B cell (primary cell): ENCODE measurements at regions not wholly inside any gene's neighbourhood (a gene's known extent, or its start where the extent isn't known, plus 50 kb on each side); places are given as distances from the start of the nearest gene placed in this dataset.

Experiments
- ATAC-seq: fragments of 200-7000 bp; cut with Tn5 transposase; one replicate; pipeline ENCODE4 v1.10.0; 2021; ENCODE audit warnings: low read depth, mild to moderate bottlenecking, moderate number of reproducible peaks, moderate library complexity
- CTCF ChIA-PET: fragments of 350-600 bp; sonication (Branson Sonifier 250); formaldehyde crosslinking; loops from one replicate; lab custom pipeline; 2021; ENCODE audit warnings: antibody characterized with exemption, inconsistent platforms; lab: Charles Lee
- POLR2A ChIA-PET: fragments of 350-600 bp; sonication (Branson Sonifier 250); formaldehyde crosslinking; loops from one replicate; lab custom pipeline; 2021; ENCODE audit warnings: antibody characterized with exemption; lab: Charles Lee
- DNase-seq: peaks from one replicate; pipeline ENCODE4 v3.0.0; 2013
- H2AFZ ChIP-seq: 2 replicates; pipeline ENCODE4 v1.6.1; 2012; ENCODE audit warnings: mild to moderate bottlenecking, low read depth, low read length; ENCODE audit not compliant: insufficient read depth, poor library complexity, severe bottlenecking
- H3K27ac ChIP-seq, 2 donors: 1 replicate in 1 of 2; 2 replicates in 1 of 2; pipeline ENCODE4 v1.5.1; 2012 to 2013; ENCODE audit warnings: low read length in 2 of 2, mild to moderate bottlenecking in 2 of 2, moderate library complexity in 1 of 2
- H3K27me3 ChIP-seq, 4 experiments: fragments of 200-600 bp in 1 of 4; sonication (generic) in 1 of 4; replicated peaks in 1 of 4; 1 replicate in 2 of 4; 2 replicates in 2 of 4; pipeline versions ENCODE4 v1.6.1 to v1.7.0; 2013 to 2016; ENCODE audit warnings: low read length in 3 of 4, mild to moderate bottlenecking in 2 of 4, mixed read lengths in 1 of 4, moderate library complexity in 1 of 4; ENCODE audit not compliant: insufficient read depth in 4 of 4, control insufficient read depth in 3 of 4; ENCODE audit errors: control extremely low read depth in 1 of 4
- H3K36me3 ChIP-seq, 2 experiments: replicated peaks in 1 of 2; 1 replicate in 1 of 2; 2 replicates in 1 of 2; pipeline versions ENCODE4 v1.6.1 to v1.7.1; 2013; ENCODE audit warnings: low read length in 1 of 2; ENCODE audit not compliant: insufficient read depth in 2 of 2, control insufficient read depth in 1 of 2; ENCODE audit errors: control extremely low read depth in 1 of 2, extremely low read depth in 1 of 2
- H3K4me1 ChIP-seq, 2 donors: fragments of 200-600 bp in 1 of 2; sonication (generic) in 1 of 2; 1 replicate in 1 of 2; 2 replicates in 1 of 2; pipeline versions ENCODE4 v1.5.1 to v1.6.1; 2013 to 2017; ENCODE audit warnings: low read length in 2 of 2; ENCODE audit not compliant: control insufficient read depth in 2 of 2, insufficient read depth in 2 of 2
- H3K4me2 ChIP-seq: replicated peaks from 2 replicates; pipeline ENCODE3; 2012; ENCODE audit warnings: mild to moderate bottlenecking, low read depth, low read length; ENCODE audit not compliant: poor library complexity, severe bottlenecking
- H3K4me3 ChIP-seq, 5 experiments: fragments of 200-600 bp in 1 of 5; sonication (generic) in 1 of 5; 1 replicate in 3 of 5; 2 replicates in 2 of 5; pipeline versions ENCODE4 v1.5.1 to v1.7.0; 2011 to 2016; ENCODE audit warnings: low read length in 4 of 5, mild to moderate bottlenecking in 4 of 5, low read depth in 2 of 5, control low read depth in 1 of 5, moderate library complexity in 1 of 5; ENCODE audit not compliant: insufficient read depth in 1 of 5; ENCODE audit errors: control extremely low read depth in 1 of 5, extremely low read depth in 1 of 5
- H3K79me2 ChIP-seq: fragments of 200-600 bp; sonication (generic); one replicate; pipeline ENCODE4 v1.6.0; 2016; ENCODE audit warnings: low read length; ENCODE audit not compliant: control insufficient read depth, insufficient read depth
- H3K9ac ChIP-seq: fragments of 200-600 bp; sonication (generic); 2 replicates; pipeline ENCODE4 v1.6.1; 2017; ENCODE audit warnings: mild to moderate bottlenecking, low read length, moderate library complexity
- H3K9me3 ChIP-seq, 3 donors: one replicate each; pipeline versions ENCODE4 v1.6.1 to v1.7.1; 2013; ENCODE audit warnings: low read length in 2 of 3; ENCODE audit not compliant: control insufficient read depth in 2 of 3, insufficient read depth in 1 of 3; ENCODE audit errors: control extremely low read depth in 1 of 3
- H4K20me1 ChIP-seq: 2 replicates; pipeline ENCODE4 v1.6.0; 2012; ENCODE audit warnings: mild to moderate bottlenecking, low read length; ENCODE audit not compliant: insufficient read depth, control insufficient read depth, poor library complexity, severe bottlenecking
- H3K27ac Mint-ChIP-seq: one replicate; pipeline ENCODE4 v1.8.0; 2021; ENCODE audit warnings: mixed read lengths
- H3K27me3 Mint-ChIP-seq: one replicate; pipeline ENCODE4 v1.8.0; 2021; ENCODE audit warnings: mixed read lengths
- H3K4me1 Mint-ChIP-seq: one replicate; pipeline ENCODE4 v1.8.0; 2021; ENCODE audit warnings: mixed read lengths
- H3K4me3 Mint-ChIP-seq: one replicate; pipeline ENCODE4 v1.8.0; 2021; ENCODE audit warnings: mixed read lengths
- H3K9me3 Mint-ChIP-seq: one replicate; pipeline ENCODE4 v1.8.0; 2022; ENCODE audit warnings: mixed read lengths; ENCODE audit not compliant: insufficient read depth
- CTCF ChIP-seq: fragments of 200-600 bp; IDR thresholded peaks from one replicate; pipeline ENCODE4 v1.8.0; 2022; ENCODE audit warnings: antibody characterized with exemption, mild to moderate bottlenecking
- EZH2 ChIP-seq: IDR thresholded peaks from 2 replicates; pipeline ENCODE4 v1.6.1; 2012; ENCODE audit warnings: borderline replicate concordance, low read depth, mild to moderate bottlenecking, moderate library complexity, low read length; ENCODE audit not compliant: insufficient read depth, poor library complexity, severe bottlenecking
- WGBS: methylation state at CpG from one replicate; pipeline ENCODE4 v1.1.5; 2013; ENCODE audit warnings: missing lambda C conversion rate; ENCODE audit not compliant: insufficient coverage; 5-methylcytosine and 5-hydroxymethylcytosine counted together
- intact Hi-C: fragments of 100-400 bp; cut with micrococcal nuclease; formaldehyde crosslinking; loops from one replicate; pipeline ENCODE4 v1.10.0; 2022

- no peaks in the 10 kb centered on the region for H3K36me3 ChIP-seq
- Mint-ChIP-seq H3K27me3 (no peaks in the 10 kb centered on the region), H3K4me1 (no peaks in the 10 kb centered on the region), H3K9me3 (no peaks in the 10 kb centered on the region), H3K4me3 (no peak overlapping the region), H3K27ac (no peak overlapping the region)
- ATAC-seq (no peak), DNase-seq (no peak)
- H3K27ac ChIP-seq = no peak overlapping the region
- no peak overlapping the region for H3K9ac ChIP-seq
- H3K4me1 ChIP-seq = no peaks in the 10 kb centered on the region
- TF ChIP-seq EZH2 = no peak
- no peak for TF ChIP-seq CTCF
- H4K20me1 ChIP-seq = no peaks in the 10 kb centered on the region
- no peaks in the 10 kb centered on the region for H3K9me3 ChIP-seq
- H3K4me2 ChIP-seq = no peak overlapping the region
- H3K4me3 ChIP-seq = no peak overlapping the region
- H3K79me2 ChIP-seq = no peaks in the 10 kb centered on the region
- no peaks in the 10 kb centered on the region for H3K27me3 ChIP-seq
- no peak overlapping the region for H2AFZ ChIP-seq
- intact Hi-C loops = no loop called here
- ChIA-PET POLR2A (no interaction called here), CTCF (no interaction called here)
- WGBS = 88% methylated on average over 6 of the region's 7 CpGs
Measured at GRCh38 chr2:128622371-128622770, 303.7 kb upstream of the HS6ST1 start.

- H3K79me2 ChIP-seq = no peaks in the 10 kb centered on the region
- H3K4me3 ChIP-seq = no peak overlapping the region
- no peak for TF ChIP-seq EZH2
- TF ChIP-seq CTCF = no peak
- no peaks in the 10 kb centered on the region for H4K20me1 ChIP-seq
- no peaks in the 10 kb centered on the region for H3K9me3 Mint-ChIP-seq
- 91% methylated on average over 10 of the region's 13 CpGs for WGBS
- no peak overlapping the region for H3K27ac Mint-ChIP-seq
- ATAC-seq (no peak), DNase-seq (no peak)
- H3K4me1 Mint-ChIP-seq = no peaks in the 10 kb centered on the region
- no peak overlapping the region for H3K27ac ChIP-seq
- no peak overlapping the region for H3K9ac ChIP-seq
- H2AFZ ChIP-seq = no peak overlapping the region
- H3K36me3 ChIP-seq = no peaks in the 10 kb centered on the region
- no peaks in the 10 kb centered on the region for H3K27me3 Mint-ChIP-seq
- H3K9me3 ChIP-seq = no peaks in the 10 kb centered on the region
- ChIA-PET POLR2A (no interaction called here), CTCF (no interaction called here)
- intact Hi-C loops = no loop called here
- H3K4me2 ChIP-seq = no peak overlapping the region
- no peak overlapping the region for H3K4me3 Mint-ChIP-seq
- H3K27me3 ChIP-seq = no peaks in the 10 kb centered on the region
- H3K4me1 ChIP-seq = no peaks in the 10 kb centered on the region
Measured at GRCh38 chr2:128622955-128623620, 304.4 kb upstream of the HS6ST1 start.
